GM21576 (cell line): ENCODE measurements at regions not wholly inside any gene's neighbourhood (a gene's known extent, or its start where the extent isn't known, plus 50 kb on each side); places are given as distances from the start of the nearest gene placed in this dataset.

ENCODE experiments used
- ATAC-seq: cut with Tn5 transposase; IDR thresholded peaks from one replicate; pipeline ENCODE4 v1.9.1; 2021; ENCODE audit warnings: mild to moderate bottlenecking, moderate library complexity; ENCODE audit not compliant: unreplicated experiment

GRCh38 chr6:14361297-14361696 lies 243.7 kb downstream of the CD83 start:
- ATAC-seq: no peak

- no peak for ATAC-seq
These were observed 244.5 kb downstream of the CD83 start for GRCh38 chr6:14361956-14362587.

- no peak for ATAC-seq
These were observed 246.8 kb downstream of the CD83 start for GRCh38 chr6:14364370-14364769.

GRCh38 chr6:14365393-14365792 lies 247.8 kb downstream of the CD83 start:
- ATAC-seq: no peak

- ATAC-seq: no peak
These were observed 248.7 kb downstream of the CD83 start for GRCh38 chr6:14366315-14366714.

- ATAC-seq: no peak
These were observed 249.3 kb downstream of the CD83 start for GRCh38 chr6:14366872-14367271.

- ATAC-seq: no peak
These were observed 249.7 kb downstream of the CD83 start for GRCh38 chr6:14367296-14367695.

GRCh38 chr6:14369717-14370116 lies 252.1 kb downstream of the CD83 start:
- no peak for ATAC-seq

- ATAC-seq: no peak
These were observed 254.0 kb downstream of the CD83 start for GRCh38 chr6:14371530-14371929.

- ATAC-seq: no peak
These were observed 255.3 kb downstream of the CD83 start for GRCh38 chr6:14372734-14373489.

- no peak for ATAC-seq
These were observed 256.3 kb downstream of the CD83 start for GRCh38 chr6:14373648-14374437.

GRCh38 chr6:14375930-14376329 lies 258.4 kb downstream of the CD83 start:
- ATAC-seq: no peak

- ATAC-seq: no peak
These were observed 262.0 kb downstream of the CD83 start for GRCh38 chr6:14379568-14379967.

GRCh38 chr6:14380086-14380820 lies 262.7 kb downstream of the CD83 start:
- ATAC-seq: no peak

GRCh38 chr6:14380901-14381828 lies 263.6 kb downstream of the CD83 start:
- no peak for ATAC-seq

- no peak for ATAC-seq
These were observed 264.5 kb downstream of the CD83 start for GRCh38 chr6:14381829-14382677.

GRCh38 chr6:14382678-14383236 lies 265.2 kb downstream of the CD83 start:
- ATAC-seq: no peak

- no peak for ATAC-seq
These were observed 266.0 kb downstream of the CD83 start for GRCh38 chr6:14383393-14384174.
